Keratinocyte (primary cell): ENCODE measurements at regions not wholly inside any gene's neighbourhood (a gene's known extent, or its start where the extent isn't known, plus 50 kb on each side); places are given as distances from the start of the nearest gene placed in this dataset.

Experiments
- CTCF ChIP-seq, 3 experiments: IDR thresholded peaks in 1 of 3; conservative IDR thresholded peaks in 1 of 3; optimal IDR thresholded peaks in 1 of 3; 2 replicates in 2 of 3; 3 replicates in 1 of 3; pipeline versions ENCODE3 to v1.5.1; 2011; ENCODE audit warnings: low read length in 3 of 3, mild to moderate bottlenecking in 3 of 3, moderate library complexity in 2 of 3, control low read depth in 1 of 3, inconsistent platforms in 1 of 3; ENCODE audit not compliant: insufficient read depth in 2 of 3; ENCODE audit errors: extremely low read depth in 1 of 3
- EZH2 ChIP-seq: IDR thresholded peaks from one replicate; pipeline ENCODE4 v1.6.1; 2012; ENCODE audit warnings: inconsistent platforms, mild to moderate bottlenecking, low read length, moderate library complexity

GRCh38 chr4:57719456-57719855 is 609.3 kb upstream of the IGFBP7 start:
- TF ChIP-seq CTCF (optimal IDR thresholded peaks at IDR 0.05 in 1 of 3, IDR thresholded peaks at IDR 0.05 in 1 of 3, conservative IDR thresholded peaks at IDR 0.05 in 1 of 3; ENCODE audit: extremely low read depth in 1 of 3, insufficient read depth in 2 of 3, low read length in 3 of 3): no peak
- no peak for TF ChIP-seq EZH2
